DMS153 treated with DMSO at 0.1 percent for 48 hours (cell line): ENCODE measurements at regions not wholly inside any gene's neighbourhood (a gene's known extent, or its start where the extent isn't known, plus 50 kb on each side); places are given as distances from the start of the nearest gene placed in this dataset.

Source experiments
- DNase-seq: peaks from one replicate; lab custom pipeline; 2025; ENCODE audit not compliant: unreplicated experiment; lab: John Stamatoyannopoulos, UW

- DNase-seq, result no peak
Observed at GRCh38 chr4:23741681-23742191, 148.1 kb downstream of the PPARGC1A start.

DNA sequence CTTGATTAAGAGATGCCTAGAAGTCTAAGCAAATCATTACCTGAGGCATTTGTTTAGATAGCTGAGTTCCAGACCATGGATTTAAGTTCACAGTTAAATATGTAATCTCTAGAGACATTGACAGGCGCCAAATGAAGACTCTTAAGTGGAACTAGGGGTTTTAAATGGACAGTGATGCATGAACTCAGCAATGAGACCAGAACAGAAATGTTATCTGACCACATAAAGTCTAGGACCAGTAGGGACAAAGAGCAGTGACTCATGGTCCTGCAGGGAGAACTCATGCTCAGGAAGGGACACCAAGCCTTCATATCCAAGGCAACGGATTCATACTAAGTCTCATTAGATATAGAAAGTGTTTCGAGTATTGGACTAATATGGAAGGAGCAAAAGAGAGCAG is 152.3 kb downstream of the PPARGC1A start:
- DNase-seq, result no peak

GRCh38 chr4:23736466-23736865 is 153.4 kb downstream of the PPARGC1A start:
- no peak for DNase-seq

DNA sequence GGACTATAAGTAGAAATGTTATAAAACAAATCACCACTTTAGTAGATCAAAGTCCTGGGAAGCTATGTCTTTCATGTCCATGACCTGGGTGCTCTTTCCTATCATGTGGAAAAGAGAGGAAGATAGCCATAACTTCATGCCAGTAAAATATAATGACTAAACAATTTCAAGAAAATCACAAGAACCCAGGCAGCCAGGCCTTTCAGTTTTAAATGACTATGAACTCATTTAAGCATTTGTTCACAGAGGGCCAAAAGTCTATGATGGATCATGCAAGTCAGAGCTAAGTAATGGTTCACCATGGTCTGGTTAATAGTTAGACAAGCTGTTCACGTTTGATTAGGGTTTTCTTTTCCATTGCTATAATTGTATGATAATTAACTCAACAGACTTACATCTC is 155.8 kb downstream of the PPARGC1A start:
- no peak for DNase-seq

DNA sequence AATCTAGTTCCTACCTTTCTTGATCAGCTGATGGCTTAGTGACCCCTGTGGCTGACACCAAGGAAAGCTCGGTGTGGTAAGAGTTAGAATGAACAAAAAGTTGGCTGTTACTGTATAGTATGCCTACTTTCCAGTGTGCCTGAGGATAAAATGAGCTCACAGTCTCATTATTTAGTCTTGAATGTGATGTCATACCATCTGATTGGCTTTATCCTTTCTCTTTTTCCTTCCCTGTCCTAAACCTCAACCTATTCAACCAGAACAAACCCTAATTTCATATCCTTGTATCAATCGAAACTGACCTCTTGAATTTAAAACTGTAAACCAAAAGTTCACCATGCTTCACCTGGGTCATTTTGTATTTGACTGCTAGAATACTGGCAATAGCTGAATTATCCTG is 156.4 kb downstream of the PPARGC1A start:
- no peak for DNase-seq

DNA sequence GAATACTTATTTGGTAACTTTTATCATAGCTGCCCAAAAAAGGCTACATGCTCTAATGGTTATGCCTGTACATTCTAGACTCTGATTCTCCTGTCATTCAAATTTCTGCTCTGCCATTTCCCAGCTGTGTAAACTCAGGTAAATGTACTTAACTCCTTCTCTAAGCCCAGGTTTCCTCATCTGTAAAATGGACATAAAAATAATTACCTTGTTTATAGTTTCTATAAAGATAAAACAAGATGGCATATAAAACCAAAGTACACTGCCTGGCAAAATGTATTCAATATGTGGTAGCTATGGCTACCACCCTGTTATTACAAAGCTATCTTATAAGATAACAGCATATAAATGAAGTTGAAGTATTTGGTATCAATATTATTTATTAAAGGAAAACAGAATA is 158.8 kb downstream of the PPARGC1A start:
- DNase-seq, result no peak

DNA sequence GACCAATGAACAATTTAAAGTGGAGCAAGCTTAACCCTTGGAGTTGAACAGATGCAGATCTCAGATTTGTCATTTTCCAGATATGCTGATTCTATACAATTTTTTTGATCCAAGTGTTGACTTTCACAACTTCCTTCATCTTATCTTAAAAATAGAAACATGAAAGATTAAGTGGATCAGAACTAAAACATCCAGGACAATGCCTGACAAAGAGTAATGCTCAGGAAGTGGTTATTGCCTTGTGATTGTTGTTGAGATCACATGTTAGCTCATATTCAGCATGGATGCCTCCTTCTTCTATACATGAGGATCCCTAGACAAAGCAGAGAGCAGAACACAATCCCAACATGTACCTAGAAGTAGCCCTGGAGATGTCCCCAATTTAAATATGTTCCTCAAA is 160.9 kb downstream of the PPARGC1A start:
- DNase-seq, result no peak

DNA sequence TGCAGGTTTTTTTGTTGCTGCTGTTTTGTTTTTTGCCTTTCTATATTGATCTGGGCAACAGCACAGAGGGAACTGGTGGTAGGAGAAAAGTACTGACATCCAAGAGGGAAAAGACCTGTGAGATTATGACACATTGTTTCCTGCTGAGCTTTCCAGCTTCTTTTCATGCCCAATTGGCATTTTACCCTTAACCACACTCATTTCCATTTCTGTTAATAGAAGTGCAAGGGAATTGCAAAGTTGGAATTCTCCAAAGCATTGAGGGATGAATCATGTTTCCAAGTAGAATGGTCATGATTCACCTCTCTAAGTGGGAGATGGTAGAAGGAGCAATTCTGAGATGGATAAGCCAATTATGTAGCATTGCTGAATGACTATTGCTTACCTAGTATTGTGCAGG is 161.5 kb downstream of the PPARGC1A start:
- DNase-seq, result no peak

DNA sequence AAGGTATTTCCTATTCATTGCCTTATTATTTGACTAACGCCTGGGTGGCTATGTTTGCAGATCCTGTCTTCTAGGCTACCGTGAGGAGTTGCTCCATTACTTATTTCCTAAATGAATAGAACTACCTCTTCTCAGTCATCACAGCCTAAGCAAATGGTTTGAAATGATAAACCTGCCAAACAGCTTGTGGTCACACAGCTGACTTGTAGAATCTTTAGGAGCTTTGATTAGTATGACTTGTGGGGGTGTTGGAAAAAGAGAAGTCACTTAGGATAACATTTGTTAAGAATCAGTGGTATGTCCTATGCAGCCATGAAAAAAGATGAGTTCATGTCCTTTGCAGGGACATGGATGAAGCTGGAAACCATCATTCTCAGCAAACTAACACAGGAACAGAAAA is 169.3 kb downstream of the PPARGC1A start:
- DNase-seq, result no peak

- DNase-seq, result no peak
Observed at GRCh38 chr4:23718435-23718834, 171.4 kb downstream of the PPARGC1A start.

DNA sequence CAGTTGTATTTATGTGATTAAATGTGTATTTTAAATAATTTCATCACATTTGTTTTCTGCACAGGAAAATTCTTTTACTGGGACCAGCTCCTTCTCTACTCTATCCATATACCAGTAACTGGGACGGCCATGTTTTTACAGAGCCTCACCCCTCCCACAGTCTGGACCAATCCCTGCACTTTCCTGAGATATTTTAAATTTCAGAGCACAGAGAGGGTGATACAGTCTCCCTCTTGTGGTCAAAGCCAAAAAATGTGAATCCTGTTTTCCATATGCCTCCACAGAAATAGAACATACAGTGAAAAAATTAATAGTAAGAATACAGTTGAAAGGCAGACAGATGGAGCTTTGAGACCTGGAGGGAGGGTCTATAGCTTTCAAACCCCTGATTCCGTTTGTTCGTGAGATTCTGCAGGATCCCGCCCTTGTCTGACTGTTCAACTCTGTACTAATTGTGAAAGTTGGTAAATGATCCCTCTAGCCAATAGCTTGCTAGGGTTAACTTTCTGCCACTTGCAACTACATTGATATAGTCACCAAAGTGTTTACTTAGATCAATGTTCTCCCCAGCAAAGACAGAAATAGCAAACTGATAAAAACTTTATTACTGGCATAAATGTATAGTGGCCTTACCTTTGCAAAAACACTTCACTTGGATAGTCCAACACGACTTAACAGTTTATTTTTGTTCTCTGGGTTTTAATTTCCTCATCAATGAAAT is 172.2 kb downstream of the PPARGC1A start:
- DNase-seq, result no peak

- no peak for DNase-seq
Observed at GRCh38 chr4:23710298-23710697, 179.5 kb downstream of the PPARGC1A start.

- DNase-seq, result no peak
Observed at GRCh38 chr4:23707652-23708026, 182.2 kb downstream of the PPARGC1A start.

DNA sequence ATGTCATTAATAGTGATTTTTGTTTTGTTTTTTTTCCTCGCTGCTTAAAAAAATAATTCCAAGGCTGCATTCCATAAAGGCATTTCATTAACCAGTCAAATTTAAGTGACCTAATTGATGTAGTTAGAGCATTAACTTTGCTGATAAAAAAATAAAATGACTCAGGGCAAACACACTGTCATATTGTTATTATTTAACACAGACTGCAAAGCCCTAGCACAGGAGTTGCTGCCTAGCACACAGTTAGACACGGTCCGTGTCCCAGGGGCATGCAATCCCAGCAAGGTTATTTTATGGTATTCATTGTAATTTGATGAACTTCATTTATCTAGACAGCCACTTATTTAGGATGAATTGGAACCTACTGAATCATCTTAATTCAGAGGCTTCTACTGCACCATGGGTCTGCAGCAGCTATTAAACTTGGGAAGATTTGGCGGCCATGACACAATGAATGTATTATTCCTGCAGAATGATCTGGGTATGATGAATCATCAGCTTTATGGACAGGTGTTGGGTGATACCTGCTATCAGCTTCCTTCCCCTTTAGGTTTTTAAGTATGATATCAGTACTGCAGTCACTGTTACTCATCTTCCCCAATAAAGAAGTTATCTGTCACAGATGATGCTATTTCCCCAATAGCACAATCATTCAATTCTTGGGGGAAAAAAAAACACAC is 182.7 kb downstream of the PPARGC1A start:
- DNase-seq, result no peak

DNA sequence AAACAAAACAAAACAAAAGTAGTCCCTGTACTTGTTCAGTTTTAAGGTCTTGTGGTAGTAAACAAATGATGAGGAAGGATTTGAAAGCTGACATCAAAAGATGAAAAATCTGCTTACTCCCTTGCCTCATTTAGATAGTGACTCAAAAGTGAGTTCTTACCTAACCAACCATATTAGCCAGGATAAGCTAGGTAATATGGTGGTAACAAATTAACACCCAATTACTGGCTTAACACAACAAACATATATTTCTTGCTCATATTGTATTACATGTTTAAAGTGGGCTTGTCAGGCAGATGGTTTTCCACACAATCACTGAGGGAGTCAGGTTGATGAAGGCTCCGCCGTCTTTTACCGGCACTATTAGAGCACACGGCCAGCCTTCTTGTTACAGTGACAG is 189.7 kb downstream of the PPARGC1A start:
- DNase-seq, result no peak

- no peak for DNase-seq
Observed at GRCh38 chr4:23697722-23698121, 192.1 kb downstream of the PPARGC1A start.

DNA sequence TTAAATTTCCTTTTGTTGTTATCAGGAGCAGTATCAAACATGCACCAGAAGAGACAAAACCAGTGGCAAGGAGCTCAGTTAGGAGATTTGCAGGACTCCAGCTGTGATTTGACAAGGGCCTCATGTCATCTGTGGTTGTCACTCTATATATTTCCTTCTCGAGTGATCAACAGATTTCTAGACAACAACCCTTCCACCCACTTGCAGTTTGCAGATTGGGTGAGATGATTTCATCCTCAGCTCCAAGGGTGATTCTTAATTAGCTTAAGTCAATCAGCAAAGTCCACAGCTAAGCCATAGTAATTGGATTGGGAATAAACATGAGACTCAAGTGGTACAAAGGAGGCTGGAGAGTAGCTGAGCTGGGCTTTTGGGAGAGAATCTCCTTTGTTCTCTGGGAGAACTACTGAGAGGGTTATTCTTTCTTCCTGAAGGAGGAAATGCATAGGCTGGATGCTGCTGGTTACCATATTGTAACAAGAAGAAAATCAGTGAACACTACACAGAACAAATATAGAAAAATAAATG is 192.8 kb downstream of the PPARGC1A start:
- DNase-seq, result no peak

DNA sequence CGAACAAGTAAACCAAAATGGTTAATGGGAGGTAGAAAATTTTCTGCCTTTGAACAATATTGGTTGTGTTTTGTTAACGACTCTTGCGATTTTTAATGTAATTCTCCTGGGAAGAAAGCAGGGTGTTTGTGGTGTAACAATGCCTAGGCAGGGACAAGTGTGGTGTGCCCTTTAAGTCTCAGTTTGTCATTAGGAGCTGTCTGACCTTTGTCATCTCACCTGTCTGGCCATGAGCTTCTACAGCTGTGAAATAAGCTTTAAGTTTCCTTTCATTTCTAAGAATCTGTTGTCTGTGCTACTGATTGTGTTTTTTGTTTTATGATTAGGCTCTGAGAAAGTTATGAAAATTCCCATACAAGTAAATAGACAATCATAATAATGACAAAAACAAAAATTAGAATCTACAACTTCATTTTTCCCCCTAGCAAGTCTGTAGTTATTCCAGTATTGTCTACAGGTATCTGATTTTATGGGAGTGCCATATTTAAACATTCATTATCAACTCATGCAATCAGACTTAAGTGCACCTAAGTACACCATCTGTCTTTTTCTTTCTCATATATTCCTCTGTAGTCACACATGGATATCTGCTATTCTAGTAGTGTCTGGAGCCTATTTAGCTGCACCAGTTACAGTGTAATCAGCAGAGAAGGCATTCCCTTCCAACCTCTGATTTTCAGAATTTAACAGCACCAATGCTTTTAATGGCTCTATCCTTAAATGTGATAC is 203.5 kb downstream of the PPARGC1A start:
- DNase-seq, result no peak

DNA sequence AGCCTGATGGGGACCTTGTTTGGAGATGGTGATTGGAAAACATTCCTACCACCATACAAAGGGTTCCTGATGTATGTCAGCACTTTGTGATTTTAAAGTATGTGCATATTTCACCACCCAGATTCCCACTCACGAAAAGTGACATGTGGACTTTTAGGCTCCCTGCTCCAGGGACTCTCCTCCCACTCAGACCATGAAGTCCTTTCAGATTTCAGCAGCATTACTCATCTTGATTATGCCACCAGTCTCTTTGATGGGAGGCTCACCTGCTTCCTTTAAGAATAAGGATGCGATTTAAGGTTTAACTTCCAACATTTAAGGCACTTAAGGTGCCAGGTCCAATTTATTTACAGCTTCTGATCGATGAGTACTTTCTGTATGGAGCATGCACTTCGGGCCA is 204.4 kb downstream of the PPARGC1A start:
- DNase-seq, result no peak

- DNase-seq, result no peak
Observed at GRCh38 chr4:23680671-23681518, 209.0 kb downstream of the PPARGC1A start.

- DNase-seq, result no peak
Observed at GRCh38 chr4:23674694-23675093, 215.2 kb downstream of the PPARGC1A start.
